Endothelial cell of umbilical vein (primary cell): ENCODE measurements at regions not wholly inside any gene's neighbourhood (a gene's known extent, or its start where the extent isn't known, plus 50 kb on each side); places are given as distances from the start of the nearest gene placed in this dataset.

Experiments used
- BruUV-seq: library from RNA; stranded (reverse); fragments of 400-500 nt; replicated peaks from 2 replicates; lab custom pipeline; 2021; lab: Mats Ljungman, UMichigan
- CTCF ChIA-PET: fragments of 300-600, 350-600 bp; sonication (Branson Sonifier 250); formaldehyde crosslinking; loops from one replicate; lab custom pipeline; 2021; ENCODE audit warnings: antibody characterized with exemption, inconsistent platforms; lab: Charles Lee
- POLR2A ChIA-PET: fragments of 300-600, 350-600 bp; sonication (Branson Sonifier 250); formaldehyde crosslinking; loops from one replicate; lab custom pipeline; 2021; ENCODE audit warnings: antibody characterized with exemption, inconsistent platforms; lab: Charles Lee
- DNase-seq: peaks from one replicate; pipeline ENCODE4 v3.0.0-alpha.2; 2011; ENCODE audit warnings: low read depth, low spot score
- FAIRE-seq: peaks from 2 replicates; lab custom pipeline; 2011; peaks lifted over from hg19 to GRCh38; lab: Jason Lieb, UNC
- H2AFZ ChIP-seq: 2 replicates; pipeline ENCODE4 v1.6.0; 2012; ENCODE audit warnings: low read depth, low read length, control low read depth, inconsistent platforms
- H3K27ac ChIP-seq: 2 replicates; pipeline ENCODE4 v1.5.1; 2011; ENCODE audit warnings: low read depth, mild to moderate bottlenecking, control low read depth, low read length, moderate library complexity; ENCODE audit not compliant: insufficient read depth
- H3K27me3 ChIP-seq, 2 experiments: 2 replicates each; pipeline versions ENCODE4 v1.6.0 to v1.6.1; 2011; ENCODE audit warnings: low read length in 2 of 2, mixed read lengths in 1 of 2; ENCODE audit not compliant: control insufficient read depth in 2 of 2, insufficient read depth in 2 of 2
- H3K36me3 ChIP-seq, 2 experiments: 2 replicates in 1 of 2; 3 replicates in 1 of 2; pipeline ENCODE4 v1.5.1; 2011; ENCODE audit warnings: low read length in 2 of 2, mild to moderate bottlenecking in 1 of 2, moderate library complexity in 1 of 2; ENCODE audit not compliant: control insufficient read depth in 2 of 2, insufficient read depth in 2 of 2; ENCODE audit errors: extremely low read depth in 1 of 2
- H3K4me1 ChIP-seq: 3 replicates; pipeline ENCODE4 v1.5.1; 2011; ENCODE audit warnings: mild to moderate bottlenecking, low read length; ENCODE audit not compliant: control insufficient read depth, insufficient read depth; ENCODE audit errors: extremely low read depth
- H3K4me2 ChIP-seq: 2 replicates; pipeline ENCODE4 v1.6.1; 2011; ENCODE audit warnings: low read length, control low read depth, mixed read lengths; ENCODE audit not compliant: insufficient read depth
- H3K4me3 ChIP-seq, 3 experiments: fragments of 200-600 bp in 1 of 3; sonication (generic), shearing (Covaris generic) in 1 of 3; replicated peaks in 1 of 3; 2 replicates each; pipeline ENCODE4 v1.5.1; 2011 to 2016; ENCODE audit warnings: control low read depth in 3 of 3, low read length in 3 of 3, mild to moderate bottlenecking in 2 of 3, inconsistent platforms in 1 of 3, low read depth in 1 of 3, moderate library complexity in 1 of 3; ENCODE audit not compliant: insufficient read depth in 1 of 3
- H3K79me2 ChIP-seq: 2 replicates; pipeline ENCODE4 v1.6.0; 2012; ENCODE audit warnings: low read length, inconsistent platforms; ENCODE audit not compliant: control insufficient read depth, insufficient read depth
- H3K9ac ChIP-seq: replicated peaks from 2 replicates; pipeline ENCODE3; 2011; ENCODE audit warnings: low read length, control low read depth; ENCODE audit not compliant: insufficient read depth; ENCODE audit errors: extremely low read depth
- H3K9me1 ChIP-seq: replicated peaks from 3 replicates; pipeline ENCODE4 v1.6.0; 2011; ENCODE audit warnings: mild to moderate bottlenecking, low read length; ENCODE audit not compliant: control insufficient read depth, insufficient read depth; ENCODE audit errors: extremely low read depth
- H3K9me3 ChIP-seq: replicated peaks from 2 replicates; pipeline ENCODE4 v1.5.1; 2012; ENCODE audit warnings: low read length, inconsistent platforms; ENCODE audit not compliant: control insufficient read depth, insufficient read depth
- H4K20me1 ChIP-seq: replicated peaks from 2 replicates; pipeline ENCODE3; 2011; ENCODE audit warnings: mild to moderate bottlenecking, low read length; ENCODE audit not compliant: control insufficient read depth, insufficient read depth; ENCODE audit errors: extremely low read depth
- EZH2 ChIP-seq: IDR thresholded peaks from 2 replicates; pipeline ENCODE4 v1.6.1; 2012; ENCODE audit warnings: borderline replicate concordance, low read depth, mild to moderate bottlenecking, moderate library complexity, low read length, inconsistent platforms; ENCODE audit not compliant: severe bottlenecking
- FOS ChIP-seq: IDR thresholded peaks from 2 replicates; pipeline ENCODE4 v1.6.1; 2011; ENCODE audit warnings: mild to moderate bottlenecking, low read length, moderate library complexity, borderline replicate concordance; ENCODE audit not compliant: insufficient read depth
- GATA2 ChIP-seq: IDR thresholded peaks from 2 replicates; pipeline ENCODE4 v1.7.0; 2011; ENCODE audit warnings: low read depth, mild to moderate bottlenecking, moderate library complexity, mixed read lengths, low read length; ENCODE audit not compliant: insufficient read length, insufficient read depth
- JUN ChIP-seq: IDR thresholded peaks from 2 replicates; pipeline ENCODE4 v1.6.1; 2011; ENCODE audit warnings: borderline replicate concordance, low read depth; ENCODE audit not compliant: insufficient read length, insufficient read depth
- MYC ChIP-seq: IDR thresholded peaks from one replicate; pipeline ENCODE4 v1.6.1; 2011; ENCODE audit warnings: mild to moderate bottlenecking, low read depth, low read length
- POLR2A ChIP-seq: IDR thresholded peaks from 2 replicates; pipeline ENCODE4 v1.6.1; 2012; ENCODE audit warnings: low read depth, mild to moderate bottlenecking, control low read depth, low read length
- POLR2AphosphoS5 ChIP-seq: IDR thresholded peaks from 2 replicates; pipeline ENCODE4 v1.6.1; 2012; ENCODE audit warnings: low read depth, mild to moderate bottlenecking, control low read depth, low read length, moderate library complexity; ENCODE audit not compliant: insufficient read depth
- dilution Hi-C: fragments of 300-500 bp; cut with MboI; formaldehyde crosslinking; loops from one replicate; pipeline ENCODE4 v1.15.0; 2019; ENCODE audit warnings: low sequenced_read_pairs; ENCODE audit not compliant: extremely low pct_ligation_motif_present
- intact Hi-C: fragments of 100-400 bp; cut with micrococcal nuclease; formaldehyde crosslinking; loops from one replicate; pipeline ENCODE4 v1.10.0; 2022
- TF ChIP-seq, protein P1 (sequence below), 2 donors: IDR thresholded peaks; 1 replicate in 1 of 2; 2 replicates in 1 of 2; pipeline ENCODE4 v1.5.1; 2011; ENCODE audit warnings: low read length in 2 of 2, mild to moderate bottlenecking in 2 of 2, moderate library complexity in 2 of 2, control low read depth in 1 of 2, inconsistent platforms in 1 of 2, low read depth in 1 of 2; ENCODE audit not compliant: insufficient read depth in 1 of 2; ENCODE audit errors: extremely low read depth in 1 of 2
- TF ChIP-seq, protein P2 (sequence below): IDR thresholded peaks from 2 replicates; pipeline ENCODE4 v1.6.1; 2011; ENCODE audit not compliant: insufficient read depth, insufficient read length

DNA sequence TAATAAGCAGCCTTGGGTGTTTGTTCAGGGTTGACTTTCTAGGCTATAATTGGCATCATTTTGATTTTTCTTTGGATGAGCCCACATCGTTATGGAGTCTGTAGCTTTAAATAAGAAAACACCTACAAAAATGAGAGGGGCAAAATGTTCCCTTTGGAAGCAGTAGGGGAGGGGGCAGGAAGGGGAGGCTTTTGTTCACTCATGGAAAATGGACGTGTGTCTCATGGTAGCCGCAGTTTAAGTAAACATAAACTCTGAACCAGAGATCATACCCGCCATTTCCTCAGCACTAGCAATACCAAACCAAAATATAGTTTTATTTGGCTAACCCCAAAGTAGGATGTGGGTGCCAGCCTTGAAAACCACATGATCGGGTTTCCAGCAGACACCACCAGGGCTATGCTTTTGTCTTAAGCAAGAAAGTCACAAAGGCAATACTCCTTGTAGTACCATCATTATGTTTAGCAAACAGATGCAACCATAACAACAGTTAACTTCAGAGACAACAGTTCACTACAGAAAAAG lies 572.5 kb upstream of the JAG1 start:
- Histone ChIP-seq H3K36me3 (no peaks in the 10 kb centered on the region), H3K4me1 (peaks cover 6% of the 10 kb centered on the region), H3K27me3 (no peaks in the 10 kb centered on the region), H3K4me3 (no peak overlapping the region), H3K27ac (no peak overlapping the region), H3K4me2 (no peak overlapping the region), H4K20me1 (no peaks in the 10 kb centered on the region), H3K9ac (no peak overlapping the region), H3K9me3 (no peaks in the 10 kb centered on the region), H2AFZ (peak overlapping the region; percentile 34), H3K9me1 (no peaks in the 10 kb centered on the region), H3K79me2 (no peaks in the 10 kb centered on the region)
- intact Hi-C loops (no loop called here), dilution Hi-C loops (no loop called here)
- FAIRE-seq: peak; percentile 46
- POLR2A ChIA-PET: no interaction called here
- peak; percentile 51 for DNase-seq
- no TSS peak for BruUV-seq
- TF ChIP-seq FOS (no peak), JUN (no peak), EZH2 (no peak), POLR2AphosphoS5 (no peak), POLR2A (no peak), MYC (no peak), GATA2 (no peak)
- TF ChIP-seq, protein P1, sequence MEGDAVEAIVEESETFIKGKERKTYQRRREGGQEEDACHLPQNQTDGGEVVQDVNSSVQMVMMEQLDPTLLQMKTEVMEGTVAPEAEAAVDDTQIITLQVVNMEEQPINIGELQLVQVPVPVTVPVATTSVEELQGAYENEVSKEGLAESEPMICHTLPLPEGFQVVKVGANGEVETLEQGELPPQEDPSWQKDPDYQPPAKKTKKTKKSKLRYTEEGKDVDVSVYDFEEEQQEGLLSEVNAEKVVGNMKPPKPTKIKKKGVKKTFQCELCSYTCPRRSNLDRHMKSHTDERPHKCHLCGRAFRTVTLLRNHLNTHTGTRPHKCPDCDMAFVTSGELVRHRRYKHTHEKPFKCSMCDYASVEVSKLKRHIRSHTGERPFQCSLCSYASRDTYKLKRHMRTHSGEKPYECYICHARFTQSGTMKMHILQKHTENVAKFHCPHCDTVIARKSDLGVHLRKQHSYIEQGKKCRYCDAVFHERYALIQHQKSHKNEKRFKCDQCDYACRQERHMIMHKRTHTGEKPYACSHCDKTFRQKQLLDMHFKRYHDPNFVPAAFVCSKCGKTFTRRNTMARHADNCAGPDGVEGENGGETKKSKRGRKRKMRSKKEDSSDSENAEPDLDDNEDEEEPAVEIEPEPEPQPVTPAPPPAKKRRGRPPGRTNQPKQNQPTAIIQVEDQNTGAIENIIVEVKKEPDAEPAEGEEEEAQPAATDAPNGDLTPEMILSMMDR (IDR thresholded peaks at IDR 0.05; ENCODE audit: extremely low read depth in 1 of 2, insufficient read depth in 1 of 2, low read depth in 1 of 2, low read length in 2 of 2): no peak
- TF ChIP-seq, protein P2, sequence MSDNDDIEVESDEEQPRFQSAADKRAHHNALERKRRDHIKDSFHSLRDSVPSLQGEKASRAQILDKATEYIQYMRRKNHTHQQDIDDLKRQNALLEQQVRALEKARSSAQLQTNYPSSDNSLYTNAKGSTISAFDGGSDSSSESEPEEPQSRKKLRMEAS: no peak
- CTCF ChIA-PET: interaction anchor here (1.8 kb wide), 1 partner anchor 41 kb away, joined by 7 read pairs; no protein-coding TSS in a partner anchor
